Mesenchymal stem cell (in vitro differentiated cells and primary cell): ENCODE measurements at regions not wholly inside any gene's neighbourhood (a gene's known extent, or its start where the extent isn't known, plus 50 kb on each side); places are given as distances from the start of the nearest gene placed in this dataset.
"Not testable (repeated sequence)": the region's sequence is repeated elsewhere in the genome, so short reads cannot be mapped to it uniquely, and the experiment has no call there.

Experiments used
- DNase-seq: peaks from one replicate; pipeline ENCODE4 v3.0.0-alpha.2; 2013
- H2AFZ ChIP-seq: one replicate; pipeline ENCODE4 v1.6.1; 2013; ENCODE audit warnings: low read depth, mild to moderate bottlenecking, control low read depth, inconsistent platforms, low read length, moderate library complexity
- H2AK5ac ChIP-seq: 2 replicates; pipeline ENCODE4 v1.6.1; 2013; ENCODE audit warnings: low read length, moderate library complexity, mild to moderate bottlenecking, inconsistent platforms; ENCODE audit not compliant: severe bottlenecking
- H2BK120ac ChIP-seq: one replicate; pipeline ENCODE4 v1.6.1; 2013; ENCODE audit warnings: low read depth, mild to moderate bottlenecking, inconsistent platforms, low read length, moderate library complexity
- H2BK12ac ChIP-seq, 2 experiments: one replicate each; pipeline ENCODE4 v1.6.1; 2013; ENCODE audit warnings: inconsistent platforms in 2 of 2, low read length in 2 of 2, mild to moderate bottlenecking in 2 of 2, moderate library complexity in 2 of 2, control low read depth in 1 of 2
- H2BK15ac ChIP-seq: one replicate; pipeline ENCODE4 v1.6.1; 2013; ENCODE audit warnings: mild to moderate bottlenecking, low read depth, inconsistent platforms; ENCODE audit not compliant: poor library complexity, severe bottlenecking
- H2BK5ac ChIP-seq: 2 replicates; pipeline ENCODE4 v1.6.1; 2013; ENCODE audit warnings: low read depth, mild to moderate bottlenecking, low read length, control low read depth, inconsistent platforms; ENCODE audit not compliant: poor library complexity, severe bottlenecking
- H3K14ac ChIP-seq, 2 experiments: one replicate each; pipeline ENCODE4 v1.6.1; 2013; ENCODE audit warnings: inconsistent platforms in 2 of 2, low read length in 2 of 2, control low read depth in 1 of 2, mild to moderate bottlenecking in 1 of 2, moderate library complexity in 1 of 2
- H3K18ac ChIP-seq, 2 experiments: one replicate each; pipeline ENCODE4 v1.6.1; 2013; ENCODE audit warnings: inconsistent platforms in 2 of 2, low read length in 2 of 2, control low read depth in 1 of 2, low read depth in 1 of 2, mild to moderate bottlenecking in 1 of 2
- H3K23ac ChIP-seq, 2 experiments: one replicate each; pipeline ENCODE4 v1.6.1; 2013; ENCODE audit warnings: inconsistent platforms in 2 of 2, low read length in 2 of 2, mild to moderate bottlenecking in 2 of 2, moderate library complexity in 2 of 2, control low read depth in 1 of 2
- H3K27ac ChIP-seq: 2 replicates; pipeline ENCODE4 v1.5.1; 2013; ENCODE audit warnings: mild to moderate bottlenecking, moderate library complexity, low read length, control low read depth, inconsistent platforms; ENCODE audit not compliant: poor library complexity, severe bottlenecking
- H3K27me3 ChIP-seq, 2 experiments: 2 replicates each; pipeline versions ENCODE4 v1.6.1 to v1.7.0; 2013; ENCODE audit warnings: low read length in 2 of 2, mild to moderate bottlenecking in 2 of 2, moderate library complexity in 2 of 2, control low read depth in 1 of 2, inconsistent platforms in 1 of 2; ENCODE audit not compliant: control insufficient read depth in 1 of 2, insufficient read depth in 1 of 2
- H3K36me3 ChIP-seq, 2 experiments: 2 replicates each; pipeline versions ENCODE4 v1.6.1 to v1.7.0; 2013; ENCODE audit warnings: low read length in 2 of 2, control low read depth in 1 of 2, inconsistent platforms in 1 of 2, low read depth in 1 of 2, mild to moderate bottlenecking in 1 of 2; ENCODE audit not compliant: insufficient read depth in 2 of 2, control insufficient read depth in 1 of 2
- H3K4ac ChIP-seq, 2 experiments: one replicate each; pipeline ENCODE4 v1.6.1; 2013; ENCODE audit warnings: inconsistent platforms in 2 of 2, low read length in 2 of 2, mild to moderate bottlenecking in 2 of 2, moderate library complexity in 2 of 2, control low read depth in 1 of 2, low read depth in 1 of 2
- H3K4me1 ChIP-seq: 2 replicates; pipeline ENCODE4 v1.6.1; 2013; ENCODE audit warnings: low read depth, low read length, control low read depth; ENCODE audit not compliant: control insufficient read depth, insufficient read depth
- H3K4me2 ChIP-seq: 2 replicates; pipeline ENCODE4 v1.6.1; 2013; ENCODE audit warnings: low read length, mild to moderate bottlenecking, inconsistent platforms; ENCODE audit not compliant: poor library complexity, severe bottlenecking
- H3K4me3 ChIP-seq, 2 experiments: 2 replicates each; pipeline versions ENCODE4 v1.5.1 to v1.7.0; 2013; ENCODE audit warnings: low read length in 2 of 2, mild to moderate bottlenecking in 2 of 2, control low read depth in 1 of 2, low read depth in 1 of 2; ENCODE audit not compliant: insufficient read depth in 1 of 2
- H3K79me1 ChIP-seq: replicated peaks from 2 replicates; pipeline ENCODE4 v1.6.1; 2013; ENCODE audit warnings: mild to moderate bottlenecking, control low read depth, low read length, inconsistent platforms; ENCODE audit not compliant: poor library complexity, severe bottlenecking
- H3K9ac ChIP-seq: 2 replicates; pipeline ENCODE4 v1.7.0; 2013; ENCODE audit warnings: mild to moderate bottlenecking, low read length, moderate library complexity
- H3K9me3 ChIP-seq: 2 replicates; pipeline ENCODE4 v1.7.0; 2013; ENCODE audit warnings: mild to moderate bottlenecking, low read length; ENCODE audit not compliant: control insufficient read depth
- H4K8ac ChIP-seq: one replicate; pipeline ENCODE4 v1.6.1; 2013; ENCODE audit warnings: inconsistent platforms, mild to moderate bottlenecking, low read length, moderate library complexity
- H4K91ac ChIP-seq: one replicate; pipeline ENCODE4 v1.6.1; 2013; ENCODE audit warnings: mild to moderate bottlenecking, low read length, inconsistent platforms
- WGBS: methylation state at CpG from one replicate; pipeline ENCODE4 v1.1.7; 2013; ENCODE audit warnings: mixed read lengths; 5-methylcytosine and 5-hydroxymethylcytosine counted together

GRCh38 chrX:96579252-96579651 is 105.4 kb upstream of the DIAPH2 start:
- Histone ChIP-seq H2BK5ac (no peak overlapping the region), H4K91ac (no peak overlapping the region), H3K23ac (no peak overlapping the region), H2BK15ac (no peak overlapping the region), H2BK120ac (no peak overlapping the region), H3K4me2 (no peak overlapping the region), H3K9ac (no peak overlapping the region), H2BK12ac (no peak overlapping the region), H3K4me1 (no peaks in the 10 kb centered on the region), H3K27ac (no peak overlapping the region), H4K8ac (no peak overlapping the region), H3K36me3 (no peaks in the 10 kb centered on the region), H2AFZ (no peak overlapping the region), H2AK5ac (no peak overlapping the region), H3K79me1 (no peaks in the 10 kb centered on the region), H3K4ac (no peak overlapping the region), H3K4me3 (no peak overlapping the region), H3K14ac (no peak overlapping the region), H3K9me3 (no peaks in the 10 kb centered on the region), H3K27me3 (no peaks in the 10 kb centered on the region), H3K18ac (no peak overlapping the region)
- no peak for DNase-seq

- WGBS = 100% methylated on average over 1 of the region's 2 CpGs
- H2BK15ac ChIP-seq = no peak overlapping the region
- no peaks in the 10 kb centered on the region for H3K4me1 ChIP-seq
- no peak overlapping the region for H3K14ac ChIP-seq
- no peak overlapping the region for H3K27ac ChIP-seq
- no peaks in the 10 kb centered on the region for H3K79me1 ChIP-seq
- no peak for DNase-seq
- no peak overlapping the region for H3K18ac ChIP-seq
- no peak overlapping the region for H2BK12ac ChIP-seq
- no peak overlapping the region for H3K4me3 ChIP-seq
- no peak overlapping the region for H4K8ac ChIP-seq
- H3K27me3 ChIP-seq = no peaks in the 10 kb centered on the region
- no peak overlapping the region for H3K4me2 ChIP-seq
- no peak overlapping the region for H2BK120ac ChIP-seq
- H3K23ac ChIP-seq = no peak overlapping the region
- no peak overlapping the region for H2AFZ ChIP-seq
- no peak overlapping the region for H3K4ac ChIP-seq
- H3K9ac ChIP-seq = no peak overlapping the region
- no peaks in the 10 kb centered on the region for H3K36me3 ChIP-seq
- no peak overlapping the region for H2BK5ac ChIP-seq
- no peaks in the 10 kb centered on the region for H3K9me3 ChIP-seq
- H4K91ac ChIP-seq = no peak overlapping the region
- no peak overlapping the region for H2AK5ac ChIP-seq
Observed at GRCh38 chrX:96590403-96590802, 94.2 kb upstream of the DIAPH2 start.

GRCh38 chrX:96591421-96591820 is 93.2 kb upstream of the DIAPH2 start:
- Histone ChIP-seq H2BK12ac (no peak overlapping the region), H3K4ac (no peak overlapping the region)

GRCh38 chrX:96597847-96598246 is 86.8 kb upstream of the DIAPH2 start:
- H2BK120ac ChIP-seq, H2AFZ ChIP-seq, H3K4ac ChIP-seq, H3K4me3 ChIP-seq, H3K36me3 ChIP-seq, H3K9ac ChIP-seq, DNase-seq, H2BK5ac ChIP-seq, H3K4me1 ChIP-seq, H3K14ac ChIP-seq, H3K4me2 ChIP-seq, H3K79me1 ChIP-seq, H3K9me3 ChIP-seq, H3K27me3 ChIP-seq, H2BK15ac ChIP-seq, H4K91ac ChIP-seq, H3K27ac ChIP-seq, H2BK12ac ChIP-seq, H2AK5ac ChIP-seq, H4K8ac ChIP-seq, H3K23ac ChIP-seq, H3K18ac ChIP-seq: not testable (repeated sequence)
- 91% methylated on average over 8 of the region's 9 CpGs for WGBS

More at GRCh38 chrX:96591421-96591820, 93.2 kb upstream of the DIAPH2 start:
- no peak overlapping the region for H2BK5ac ChIP-seq
- no peak overlapping the region for H2BK15ac ChIP-seq
- no peak overlapping the region for H3K14ac ChIP-seq
- no peak for DNase-seq
- no peak overlapping the region for H3K27ac ChIP-seq
- 79% methylated on average over 2 of the region's 4 CpGs for WGBS
- H3K9me3 ChIP-seq = no peaks in the 10 kb centered on the region
- no peak overlapping the region for H2AFZ ChIP-seq
- H3K79me1 ChIP-seq = no peaks in the 10 kb centered on the region
- H4K8ac ChIP-seq = no peak overlapping the region
- no peak overlapping the region for H3K23ac ChIP-seq
- H3K4me1 ChIP-seq = no peaks in the 10 kb centered on the region
- no peak overlapping the region for H4K91ac ChIP-seq
- no peak overlapping the region for H3K9ac ChIP-seq
- no peak overlapping the region for H2AK5ac ChIP-seq
- no peak overlapping the region for H2BK120ac ChIP-seq
- no peak overlapping the region for H3K4me2 ChIP-seq
- no peaks in the 10 kb centered on the region for H3K36me3 ChIP-seq
- no peaks in the 10 kb centered on the region for H3K27me3 ChIP-seq
- H3K4me3 ChIP-seq = no peak overlapping the region
- H3K18ac ChIP-seq = no peak overlapping the region
